Neural cell (in vitro differentiated cells): ENCODE measurements at regions not wholly inside any gene's neighbourhood (a gene's known extent, or its start where the extent isn't known, plus 50 kb on each side); places are given as distances from the start of the nearest gene placed in this dataset.

Experiments
- H2AFZ ChIP-seq: fragments of 200-600, 300-800 bp; sonication (generic), shearing (Covaris generic); 2 replicates; pipeline ENCODE4 v1.6.0; 2014; ENCODE audit warnings: low read depth, mild to moderate bottlenecking, antibody characterized with exemption, low read length, moderate library complexity
- H3F3A ChIP-seq: fragments of 200-600 bp; shearing (Covaris generic); 2 replicates; pipeline ENCODE4 v1.6.1; 2016; ENCODE audit warnings: mild to moderate bottlenecking, moderate library complexity, mixed read lengths, antibody characterized with exemption, low read length; ENCODE audit not compliant: insufficient read depth, poor library complexity, severe bottlenecking
- H3K27ac ChIP-seq: fragments of 200-600, 300-800 bp; sonication (generic), shearing (Covaris generic); 2 replicates; pipeline ENCODE4 v1.5.1; 2014; ENCODE audit warnings: mild to moderate bottlenecking, low read length, moderate library complexity
- H3K27me3 ChIP-seq: fragments of 300-800, 200-600 bp; sonication (generic), shearing (Covaris generic); 2 replicates; pipeline ENCODE4 v1.6.0; 2014; ENCODE audit warnings: mild to moderate bottlenecking, low read depth, low read length, moderate library complexity; ENCODE audit not compliant: insufficient read depth
- H3K36me3 ChIP-seq: fragments of 300-800, 200-600 bp; sonication (generic), shearing (Covaris generic); 2 replicates; pipeline ENCODE4 v1.5.1; 2014; ENCODE audit warnings: mild to moderate bottlenecking, antibody characterized with exemption, low read length, moderate library complexity; ENCODE audit not compliant: insufficient read depth
- H3K4me2 ChIP-seq: fragments of 300-800, 200-600 bp; sonication (generic), shearing (Covaris generic); 2 replicates; pipeline ENCODE4 v1.6.0; 2014; ENCODE audit warnings: mild to moderate bottlenecking, low read length
- H3K4me3 ChIP-seq: fragments of 300-800, 200-600 bp; sonication (generic), shearing (Covaris generic); 2 replicates; pipeline ENCODE4 v1.5.1; 2014; ENCODE audit warnings: mild to moderate bottlenecking, low read length, moderate library complexity
- H3K79me2 ChIP-seq: fragments of 200-600 bp; shearing (Covaris generic); replicated peaks from 2 replicates; pipeline ENCODE4 v1.6.0; 2014; ENCODE audit warnings: mild to moderate bottlenecking, low read length, moderate library complexity; ENCODE audit not compliant: insufficient read depth
- H3K9ac ChIP-seq: fragments of 300-800, 200-600 bp; sonication (generic), shearing (Covaris generic); 2 replicates; pipeline ENCODE4 v1.6.1; 2016; ENCODE audit warnings: mild to moderate bottlenecking, low read length, mixed read lengths
- H3K9me2 ChIP-seq: fragments of 200-600 bp; shearing (Covaris generic); 2 replicates; pipeline ENCODE4 v1.6.1; 2016; ENCODE audit warnings: mild to moderate bottlenecking, low read length, mixed read lengths; ENCODE audit not compliant: insufficient read depth
- H3K9me3 ChIP-seq: fragments of 200-600, 300-800 bp; sonication (generic), shearing (Covaris generic); 2 replicates; pipeline ENCODE4 v1.6.1; 2016; ENCODE audit warnings: mild to moderate bottlenecking, mixed run types, low read length, moderate library complexity, mixed read lengths
- H4K20me1 ChIP-seq: fragments of 200-600 bp; shearing (Covaris generic); 2 replicates; pipeline ENCODE4 v1.6.1; 2016; ENCODE audit warnings: mild to moderate bottlenecking, mixed run types; ENCODE audit not compliant: insufficient read depth
- CTCF ChIP-seq: fragments of 450-650 bp; IDR thresholded peaks from 2 replicates; pipeline ENCODE4 v1.5.1; 2014; ENCODE audit warnings: antibody characterized with exemption, mild to moderate bottlenecking, moderate library complexity; ENCODE audit not compliant: poor library complexity, severe bottlenecking
- EP300 ChIP-seq: fragments of 450-650 bp; conservative IDR thresholded peaks from 2 replicates; pipeline ENCODE4 v1.6.1; 2014; ENCODE audit warnings: antibody characterized with exemption, mild to moderate bottlenecking, moderate library complexity; ENCODE audit not compliant: poor library complexity, severe bottlenecking
- EZH2 ChIP-seq: fragments of 200-600, 300-800 bp; shearing (Covaris generic), sonication (generic); IDR thresholded peaks from 2 replicates; pipeline ENCODE4 v1.6.1; 2014; ENCODE audit warnings: antibody characterized with exemption, low read length, borderline replicate concordance, mild to moderate bottlenecking; ENCODE audit not compliant: insufficient read depth, poor library complexity, severe bottlenecking
- MXI1 ChIP-seq: fragments of 450-650 bp; conservative IDR thresholded peaks from 2 replicates; pipeline ENCODE4 v1.6.1; 2014; ENCODE audit warnings: antibody characterized with exemption, mild to moderate bottlenecking; ENCODE audit not compliant: poor library complexity, severe bottlenecking
- POLR2AphosphoS5 ChIP-seq: IDR thresholded peaks from 2 replicates; pipeline ENCODE4 v1.6.1; 2012
- RAD21 ChIP-seq: fragments of 450-650 bp; conservative IDR thresholded peaks from 2 replicates; pipeline ENCODE4 v1.6.1; 2014; ENCODE audit warnings: antibody characterized with exemption, mild to moderate bottlenecking, moderate library complexity
- REST ChIP-seq: IDR thresholded peaks from 2 replicates; pipeline ENCODE4 v1.6.1; 2012; ENCODE audit warnings: borderline replicate concordance
- SMC3 ChIP-seq: fragments of 450-650 bp; conservative IDR thresholded peaks from 2 replicates; pipeline ENCODE4 v1.6.1; 2014; ENCODE audit warnings: antibody characterized with exemption, mild to moderate bottlenecking, moderate library complexity; ENCODE audit not compliant: poor library complexity
- TAF1 ChIP-seq: IDR thresholded peaks from 2 replicates; pipeline ENCODE4 v1.6.1; 2012; ENCODE audit warnings: low read depth

- Histone ChIP-seq H4K20me1 (no peaks in the 10 kb centered on the region), H3K36me3 (no peaks in the 10 kb centered on the region), H3K9me2 (no peaks in the 10 kb centered on the region), H3K27me3 (no peaks in the 10 kb centered on the region), H2AFZ (no peak overlapping the region), H3K79me2 (no peaks in the 10 kb centered on the region), H3K4me2 (no peak overlapping the region), H3K9me3 (no peaks in the 10 kb centered on the region), H3K9ac (no peak overlapping the region), H3K27ac (no peak overlapping the region), H3F3A (no peaks in the 10 kb centered on the region), H3K4me3 (no peak overlapping the region)
- TF ChIP-seq EZH2 (no peak), POLR2AphosphoS5 (no peak), MXI1 (no peak), SMC3 (no peak), REST (no peak)
Measured at GRCh38 chrX:124534536-124534935, 188.2 kb downstream of the SH2D1A start.

- no peaks in the 10 kb centered on the region for H3K79me2 ChIP-seq
- no peaks in the 10 kb centered on the region for H3K9me2 ChIP-seq
- H3K4me3 ChIP-seq = no peak overlapping the region
- no peak overlapping the region for H3K27ac ChIP-seq
- no peak overlapping the region for H3K9ac ChIP-seq
- no peak overlapping the region for H2AFZ ChIP-seq
- TF ChIP-seq EP300 = no peak
- TF ChIP-seq RAD21 = no peak
- TF ChIP-seq MXI1 = no peak
- no peak for TF ChIP-seq SMC3
- TF ChIP-seq REST = no peak
- TF ChIP-seq EZH2 = no peak
- TF ChIP-seq CTCF = no peak
- TF ChIP-seq TAF1 = no peak
- no peak for TF ChIP-seq POLR2AphosphoS5
- H3K4me2 ChIP-seq = no peak overlapping the region
- H3K36me3 ChIP-seq = no peaks in the 10 kb centered on the region
- H4K20me1 ChIP-seq = no peaks in the 10 kb centered on the region
- H3K27me3 ChIP-seq = no peaks in the 10 kb centered on the region
- no peaks in the 10 kb centered on the region for H3F3A ChIP-seq
- H3K9me3 ChIP-seq = no peaks in the 10 kb centered on the region
Measured at GRCh38 chrX:124540474-124540873, 194.1 kb downstream of the SH2D1A start.
